ENCODE measurements at regions not wholly inside any gene's neighbourhood (a gene's known extent, or its start where the extent isn't known, plus 50 kb on each side); places are given as distances from the start of the nearest gene placed in this dataset.

- DNase-seq (peak; percentile 22 to 65 (median 50)), ATAC-seq (ENCODE audit: insufficient read depth, low FRiP score) (no peak)
- Histone ChIP-seq H3K4me1 (ENCODE audit: control insufficient read depth in 5 of 5, insufficient read depth in 5 of 5, low read length in 5 of 5) (peaks cover 0 to 36% (median 0%) of the 10 kb centered on the region in 5 donors), H3K9ac (ENCODE audit: insufficient read depth in 1 of 2, low read length in 2 of 2) (no peak overlapping the region), H3K4me3 (no peak overlapping the region), H3K9me3 (ENCODE audit: control insufficient read depth in 4 of 4, insufficient read depth in 3 of 4, low read length in 3 of 4) (peaks cover 2 to 8% (median 3%) of the 10 kb centered on the region in 4 donors), H3K27ac (ENCODE audit: low read depth in 1 of 2, low read length in 1 of 2) (no peak overlapping the region), H3K27me3 (ENCODE audit: control insufficient read depth in 3 of 3, insufficient read depth in 3 of 3, low read length in 2 of 3) (no peaks in the 10 kb centered on the region), H3K36me3 (ENCODE audit: control insufficient read depth in 4 of 4, insufficient read depth in 4 of 4, low read length in 4 of 4) (no peaks in the 10 kb centered on the region)
- 65 to 83% methylated on average over 7 of the region's 7 CpGs for WGBS, 2 donors
- no peak for TF ChIP-seq CTCF (IDR thresholded peaks at IDR 0.05; ENCODE audit: control extremely low read depth, extremely low read depth)
These were observed 274.2 kb upstream of the CDH4 start for GRCh38 chr20:60977901-60978300.

GRCh38 chr20:60984666-60985065 lies 267.4 kb upstream of the CDH4 start:
- no peaks in the 10 kb centered on the region for H3K36me3 ChIP-seq (ENCODE audit: control insufficient read depth in 4 of 4, insufficient read depth in 4 of 4, low read length in 4 of 4)
- no peaks in the 10 kb centered on the region for H3K27me3 ChIP-seq (ENCODE audit: control insufficient read depth in 3 of 3, insufficient read depth in 3 of 3, low read length in 2 of 3)
- ATAC-seq (ENCODE audit: insufficient read depth, low FRiP score) (no peak), DNase-seq (no peak)
- no peak overlapping the region for H3K4me3 ChIP-seq
- no peak overlapping the region for H3K27ac ChIP-seq (ENCODE audit: low read depth in 1 of 2, low read length in 1 of 2)
- no peak overlapping the region for H3K9ac ChIP-seq (ENCODE audit: insufficient read depth in 1 of 2, low read length in 2 of 2)
- no peaks in the 10 kb centered on the region for H3K4me1 ChIP-seq (ENCODE audit: control insufficient read depth in 5 of 5, insufficient read depth in 5 of 5, low read length in 5 of 5)
- TF ChIP-seq CTCF (IDR thresholded peaks at IDR 0.05; ENCODE audit: control extremely low read depth, extremely low read depth): no peak
- 56 to 67% methylated on average over 7 of the region's 7 CpGs for WGBS, 2 donors
- peaks cover 0 to 2% (median 1%) of the 10 kb centered on the region in 4 donors for H3K9me3 ChIP-seq (ENCODE audit: control insufficient read depth in 4 of 4, insufficient read depth in 3 of 4, low read length in 3 of 4)

DNA sequence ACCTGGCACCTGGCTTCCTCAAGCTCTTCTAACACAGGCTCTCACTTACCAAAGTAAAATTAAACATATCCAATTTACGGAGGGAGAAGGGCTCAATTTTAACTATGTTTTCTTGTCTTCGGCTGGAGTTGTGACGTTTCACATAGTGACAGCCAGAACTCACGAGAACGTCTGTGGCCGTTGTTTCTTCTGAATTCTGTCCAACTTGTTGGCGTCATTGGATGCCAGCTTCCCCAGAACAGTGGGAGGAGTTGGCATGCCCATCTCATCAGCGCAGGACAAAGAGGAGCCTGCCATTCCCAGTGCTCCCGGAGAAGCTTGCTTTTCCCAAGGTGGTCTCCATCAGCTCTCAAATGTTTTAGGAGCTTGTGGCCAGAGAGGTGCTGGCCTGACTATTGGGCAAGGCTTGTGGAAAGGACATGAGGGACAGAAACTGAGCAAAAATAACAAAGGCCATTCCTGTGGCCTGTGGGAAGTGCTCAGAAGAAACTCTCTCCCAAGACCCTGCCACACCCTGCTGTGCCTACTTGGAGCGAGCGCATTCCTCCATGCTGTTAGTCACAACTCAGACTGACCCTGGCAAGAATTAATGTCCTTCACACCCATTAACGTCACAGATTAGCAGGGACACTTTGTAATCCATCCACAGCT lies 265.4 kb upstream of the CDH4 start:
- no peaks in the 10 kb centered on the region for H3K9me3 ChIP-seq (ENCODE audit: control insufficient read depth in 4 of 4, insufficient read depth in 3 of 4, low read length in 3 of 4)
- TF ChIP-seq CTCF (IDR thresholded peaks at IDR 0.05; ENCODE audit: control extremely low read depth, extremely low read depth): no peak
- H3K4me3 ChIP-seq: no peak overlapping the region
- ATAC-seq (ENCODE audit: insufficient read depth, low FRiP score) (no peak), DNase-seq (no peak)
- H3K36me3 ChIP-seq (ENCODE audit: control insufficient read depth in 4 of 4, insufficient read depth in 4 of 4, low read length in 4 of 4): no peaks in the 10 kb centered on the region
- H3K9ac ChIP-seq (ENCODE audit: insufficient read depth in 1 of 2, low read length in 2 of 2): no peak overlapping the region
- WGBS, 2 donors: 81 to 82% methylated on average over 12 of the region's 12 CpGs
- no peaks in the 10 kb centered on the region for H3K27me3 ChIP-seq (ENCODE audit: control insufficient read depth in 3 of 3, insufficient read depth in 3 of 3, low read length in 2 of 3)
- no peaks in the 10 kb centered on the region for H3K4me1 ChIP-seq (ENCODE audit: control insufficient read depth in 5 of 5, insufficient read depth in 5 of 5, low read length in 5 of 5)
- H3K27ac ChIP-seq (ENCODE audit: low read depth in 1 of 2, low read length in 1 of 2): no peak overlapping the region

- H3K9me3 ChIP-seq (ENCODE audit: control insufficient read depth in 4 of 4, insufficient read depth in 3 of 4, low read length in 3 of 4): no peaks in the 10 kb centered on the region
- no peak overlapping the region for H3K4me3 ChIP-seq
- no peaks in the 10 kb centered on the region for H3K4me1 ChIP-seq (ENCODE audit: control insufficient read depth in 5 of 5, insufficient read depth in 5 of 5, low read length in 5 of 5)
- no peak for TF ChIP-seq CTCF (IDR thresholded peaks at IDR 0.05; ENCODE audit: control extremely low read depth, extremely low read depth)
- ATAC-seq (ENCODE audit: insufficient read depth, low FRiP score) (no peak), DNase-seq (no peak)
- H3K27me3 ChIP-seq (ENCODE audit: control insufficient read depth in 3 of 3, insufficient read depth in 3 of 3, low read length in 2 of 3): no peaks in the 10 kb centered on the region
- 69 to 81% methylated on average over 10 of the region's 10 CpGs for WGBS, 2 donors
- H3K36me3 ChIP-seq (ENCODE audit: control insufficient read depth in 4 of 4, insufficient read depth in 4 of 4, low read length in 4 of 4): no peaks in the 10 kb centered on the region
- H3K9ac ChIP-seq (ENCODE audit: insufficient read depth in 1 of 2, low read length in 2 of 2): no peak overlapping the region
- no peak overlapping the region for H3K27ac ChIP-seq (ENCODE audit: low read depth in 1 of 2, low read length in 1 of 2)
These were observed 262.0 kb upstream of the CDH4 start for GRCh38 chr20:60990061-60990460.

Measured in lung (tissue), 11 donors.